ENCODE measurements at regions not wholly inside any gene's neighbourhood (a gene's known extent, or its start where the extent isn't known, plus 50 kb on each side); places are given as distances from the start of the nearest gene placed in this dataset.

GRCh38 chr12:89947437-89948270 lies 239.0 kb upstream of the ATP2B1 start:
- no peak for DNase-seq

GRCh38 chr12:89946518-89947135 lies 238.0 kb upstream of the ATP2B1 start:
- DNase-seq: no peak

GRCh38 chr12:89945123-89945522 lies 236.5 kb upstream of the ATP2B1 start:
- DNase-seq: no peak

GRCh38 chr12:89943463-89943862 lies 234.8 kb upstream of the ATP2B1 start:
- DNase-seq: no peak

- DNase-seq: no peak
Observed at GRCh38 chr12:89941436-89941835, 232.8 kb upstream of the ATP2B1 start.

- DNase-seq: no peak
Observed at GRCh38 chr12:89939522-89940215, 231.0 kb upstream of the ATP2B1 start.

- no peak for DNase-seq
Observed at GRCh38 chr12:89936631-89937030, 228.0 kb upstream of the ATP2B1 start.

- no peak for DNase-seq
Observed at GRCh38 chr12:89935850-89936249, 227.2 kb upstream of the ATP2B1 start.

GRCh38 chr12:89933911-89934310 lies 225.3 kb upstream of the ATP2B1 start:
- DNase-seq: no peak

GRCh38 chr12:89932954-89933353 lies 224.3 kb upstream of the ATP2B1 start:
- no peak for DNase-seq

GRCh38 chr12:89928467-89928866 lies 219.8 kb upstream of the ATP2B1 start:
- no peak for DNase-seq

- no peak for DNase-seq
Observed at GRCh38 chr12:89927226-89927698, 218.6 kb upstream of the ATP2B1 start.

- no peak for DNase-seq
Observed at GRCh38 chr12:89924191-89924590, 215.6 kb upstream of the ATP2B1 start.

GRCh38 chr12:89923091-89923490 lies 214.5 kb upstream of the ATP2B1 start:
- no peak for DNase-seq

- no peak for DNase-seq
Observed at GRCh38 chr12:89920866-89921265, 212.2 kb upstream of the ATP2B1 start.

GRCh38 chr12:89919241-89919906 lies 210.7 kb upstream of the ATP2B1 start:
- no peak for DNase-seq

GRCh38 chr12:89918172-89918846 lies 209.7 kb upstream of the ATP2B1 start:
- DNase-seq: no peak

- DNase-seq: no peak
Observed at GRCh38 chr12:89909753-89910152, 201.1 kb upstream of the ATP2B1 start.

- DNase-seq: no peak
Observed at GRCh38 chr12:89907659-89908058, 199.0 kb upstream of the ATP2B1 start.

- DNase-seq: no peak
Observed at GRCh38 chr12:89906824-89907223, 198.2 kb upstream of the ATP2B1 start.

- no peak for DNase-seq
Observed at GRCh38 chr12:89906178-89906577, 197.5 kb upstream of the ATP2B1 start.

GRCh38 chr12:89901906-89902642 lies 193.4 kb upstream of the ATP2B1 start:
- DNase-seq: no peak

All from GOT3 (cell line).